ACHN (cell line): ENCODE measurements at regions not wholly inside any gene's neighbourhood (a gene's known extent, or its start where the extent isn't known, plus 50 kb on each side); places are given as distances from the start of the nearest gene placed in this dataset.

Source experiments
- DNase-seq: peaks from one replicate; pipeline ENCODE4 v3.0.0-alpha.2; 2015
- in situ Hi-C: cut with HindIII; loops from 2 replicates; pipeline ENCODE4 v1.10.0; 2017; ENCODE audit warnings: low sequenced_read_pairs, low pct_ligation_motif_present, low pct_unique_long_range_greater_than_20kb

GRCh38 chr3:5270666-5271371 lies 83.3 kb downstream of the EDEM1 start:
- no peak for DNase-seq
- in situ Hi-C loops, result no loop called here

GRCh38 chr3:5271372-5271683 lies 83.8 kb downstream of the EDEM1 start:
- DNase-seq, result no peak
- in situ Hi-C loops, result no loop called here

DNA sequence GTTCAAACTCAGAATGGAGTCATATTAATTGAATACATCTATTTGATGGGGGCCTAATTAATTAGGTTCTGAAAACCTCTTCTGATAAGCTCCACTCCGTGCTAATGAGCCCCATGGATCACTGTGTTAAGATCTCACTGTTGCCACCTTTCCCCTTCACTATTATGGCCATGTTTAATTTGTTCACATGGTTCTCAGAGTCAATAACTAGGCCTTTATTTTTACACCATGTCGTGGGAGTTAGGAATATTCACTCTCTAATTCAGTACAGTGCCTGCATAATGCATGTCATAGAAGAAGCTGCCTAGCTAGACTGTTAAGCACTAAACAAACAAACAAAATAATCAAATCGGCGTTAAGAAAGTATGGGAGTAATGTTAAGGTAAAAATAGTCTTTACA lies 84.9 kb downstream of the EDEM1 start:
- DNase-seq, result no peak
- in situ Hi-C loops, result no loop called here

GRCh38 chr3:5274091-5274490 lies 86.6 kb downstream of the EDEM1 start:
- DNase-seq, result no peak
- in situ Hi-C loops, result no loop called here

GRCh38 chr3:5275529-5275928 lies 88.0 kb downstream of the EDEM1 start:
- in situ Hi-C loops, result no loop called here
- DNase-seq, result no peak

- in situ Hi-C loops, result no loop called here
- no peak for DNase-seq
Measured at GRCh38 chr3:5276934-5277333, 89.4 kb downstream of the EDEM1 start.

- in situ Hi-C loops, result no loop called here
- no peak for DNase-seq
Measured at GRCh38 chr3:5277612-5278236, 90.2 kb downstream of the EDEM1 start.

DNA sequence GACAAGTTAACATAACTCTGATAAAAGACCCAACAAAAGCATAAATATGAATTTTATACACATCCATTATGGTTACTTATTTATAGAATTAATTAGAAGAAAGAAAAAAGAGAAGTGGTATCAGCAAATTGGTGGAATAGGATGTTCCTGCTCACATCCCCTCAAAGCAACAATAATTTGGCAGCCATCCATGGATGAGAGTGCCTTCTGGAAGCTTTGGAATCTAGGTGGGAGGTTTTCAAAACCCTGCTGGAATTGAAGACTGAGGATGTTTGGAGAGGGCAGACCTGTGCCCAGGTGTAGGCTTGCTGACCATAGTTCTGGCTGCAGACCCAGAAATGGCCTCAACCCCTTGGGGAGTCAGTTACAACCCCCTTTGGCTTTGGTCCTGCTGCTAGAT lies 91.2 kb downstream of the EDEM1 start:
- DNase-seq, result no peak
- in situ Hi-C loops, result no loop called here

GRCh38 chr3:5282703-5283102 lies 95.2 kb downstream of the EDEM1 start:
- no peak for DNase-seq
- in situ Hi-C loops, result no loop called here

DNA sequence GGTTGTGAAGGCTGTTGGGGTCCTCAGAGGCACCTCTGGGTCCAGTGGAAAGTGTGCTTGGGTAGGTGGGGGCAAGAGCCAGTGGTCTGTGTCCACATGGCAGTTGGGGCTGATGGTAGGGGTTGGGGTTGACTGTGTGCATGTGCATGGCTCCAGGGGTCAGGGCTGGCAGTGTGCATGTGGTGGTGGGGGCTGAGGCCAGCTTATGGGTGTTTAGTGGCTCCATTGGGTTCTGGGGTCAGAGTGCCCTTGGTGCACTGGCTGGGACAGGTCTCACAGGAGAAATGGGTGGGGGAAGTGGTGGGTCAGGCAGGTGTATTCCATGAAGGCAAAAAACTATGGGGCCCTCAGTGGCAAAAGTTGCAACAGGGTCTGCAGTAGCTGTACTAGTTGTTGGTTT lies 97.9 kb downstream of the EDEM1 start:
- DNase-seq, result no peak
- in situ Hi-C loops, result no loop called here

DNA sequence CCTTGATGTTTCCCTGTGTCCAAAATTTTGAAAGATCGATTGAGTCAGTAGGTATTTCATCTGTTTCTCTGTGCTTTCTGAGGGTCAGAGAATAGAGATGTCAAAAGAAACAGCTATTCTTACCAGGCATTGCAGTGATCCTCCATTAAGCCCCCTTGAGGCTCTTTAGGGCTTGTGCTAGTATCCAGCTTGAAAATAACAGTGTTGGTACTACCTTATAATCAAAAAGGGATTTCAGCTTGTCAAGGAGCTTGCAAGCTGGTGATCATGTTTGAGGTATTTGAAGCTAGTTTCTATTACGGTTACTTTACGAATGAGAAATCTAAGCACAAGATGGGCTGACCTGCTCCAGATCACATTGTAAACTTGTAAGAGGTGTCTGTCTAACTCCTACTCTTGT lies 103.4 kb downstream of the EDEM1 start:
- in situ Hi-C loops, result no loop called here
- DNase-seq, result no peak

DNA sequence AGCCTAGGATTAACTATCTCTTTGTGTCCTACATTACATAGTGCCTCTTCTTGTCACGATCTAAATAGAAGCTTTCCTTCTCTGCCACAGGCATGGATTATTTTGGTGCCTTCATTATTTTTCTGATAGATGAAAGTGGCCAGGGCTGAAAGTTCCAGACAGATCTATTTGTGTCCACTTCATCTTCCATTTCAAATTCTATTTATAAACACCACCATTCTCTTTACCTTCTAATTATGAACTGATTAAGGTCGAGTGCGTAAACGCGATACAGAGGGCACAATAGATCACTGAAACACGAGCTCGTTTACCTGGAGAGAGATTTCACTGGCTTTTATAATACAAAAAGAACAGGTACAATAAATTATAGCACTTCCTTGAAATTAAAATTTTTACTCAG lies 105.0 kb downstream of the EDEM1 start:
- in situ Hi-C loops, result no loop called here
- DNase-seq, result no peak

DNA sequence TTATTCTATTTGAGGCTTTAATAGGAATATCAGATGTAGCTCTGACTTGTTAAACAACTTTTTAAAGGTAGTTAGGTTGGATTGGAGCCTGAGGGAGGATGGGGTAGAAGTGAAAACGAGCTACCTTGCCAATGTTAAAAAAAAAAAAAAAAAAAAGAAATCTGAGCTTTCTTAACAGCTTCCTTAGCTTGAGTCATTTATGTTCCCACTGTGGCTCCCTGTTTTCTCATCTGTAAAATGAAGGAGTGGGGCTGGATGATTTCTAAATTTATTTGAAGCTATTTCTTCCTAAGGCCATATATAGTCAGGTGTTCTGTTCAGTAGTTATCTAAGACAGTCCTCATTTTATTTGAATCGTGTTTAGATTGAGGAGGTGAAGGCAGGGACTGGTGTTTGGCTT lies 105.7 kb downstream of the EDEM1 start:
- in situ Hi-C loops, result no loop called here
- DNase-seq, result no peak

GRCh38 chr3:5294356-5294755 lies 106.8 kb downstream of the EDEM1 start:
- no peak for DNase-seq
- in situ Hi-C loops, result no loop called here

- DNase-seq, result no peak
- in situ Hi-C loops, result no loop called here
Measured at GRCh38 chr3:5295191-5295690, 107.7 kb downstream of the EDEM1 start.

DNA sequence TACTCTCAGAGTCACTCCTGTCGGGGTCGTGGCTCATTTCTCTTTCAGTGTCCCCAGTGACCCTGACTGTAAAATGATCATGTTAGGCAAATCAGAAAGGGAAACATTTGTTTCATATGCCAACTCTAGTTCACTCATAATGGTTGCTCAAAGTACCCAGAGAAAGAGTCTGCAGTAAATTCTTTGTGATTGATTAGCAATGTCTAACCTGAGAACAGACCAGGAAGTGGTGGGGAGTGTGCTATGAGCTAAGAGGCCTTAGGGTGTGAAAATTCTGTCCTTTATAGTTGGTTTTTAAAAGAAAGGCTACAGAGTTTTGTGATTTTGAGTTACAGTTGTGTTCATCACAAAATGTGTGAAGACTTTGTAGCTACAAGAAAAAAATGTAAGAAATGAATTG lies 108.9 kb downstream of the EDEM1 start:
- no peak for DNase-seq
- in situ Hi-C loops, result no loop called here

- in situ Hi-C loops, result no loop called here
- DNase-seq, result no peak
Measured at GRCh38 chr3:5297895-5298294, 110.4 kb downstream of the EDEM1 start.

GRCh38 chr3:5298453-5298852 lies 110.9 kb downstream of the EDEM1 start:
- DNase-seq, result no peak
- in situ Hi-C loops, result no loop called here

DNA sequence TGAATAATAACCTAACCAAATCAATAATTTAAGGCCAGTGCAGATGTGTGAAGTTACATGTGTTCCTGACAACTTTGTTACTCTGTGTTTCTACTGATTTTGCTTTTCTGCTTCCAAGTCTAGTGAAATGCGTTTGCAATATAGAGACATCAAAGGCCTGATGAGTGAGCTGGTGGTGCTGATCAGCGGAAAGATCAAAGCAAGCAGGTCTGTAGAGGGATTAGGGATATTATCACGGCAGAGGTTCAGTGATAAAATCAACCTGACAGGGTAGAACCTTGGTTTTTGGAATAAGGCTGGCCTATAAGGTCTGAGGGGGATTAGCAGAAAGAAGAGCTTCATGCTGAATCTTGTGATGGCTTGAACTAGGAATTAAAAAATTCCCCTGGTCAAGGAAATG lies 111.7 kb downstream of the EDEM1 start:
- DNase-seq, result no peak
- in situ Hi-C loops, result no loop called here

DNA sequence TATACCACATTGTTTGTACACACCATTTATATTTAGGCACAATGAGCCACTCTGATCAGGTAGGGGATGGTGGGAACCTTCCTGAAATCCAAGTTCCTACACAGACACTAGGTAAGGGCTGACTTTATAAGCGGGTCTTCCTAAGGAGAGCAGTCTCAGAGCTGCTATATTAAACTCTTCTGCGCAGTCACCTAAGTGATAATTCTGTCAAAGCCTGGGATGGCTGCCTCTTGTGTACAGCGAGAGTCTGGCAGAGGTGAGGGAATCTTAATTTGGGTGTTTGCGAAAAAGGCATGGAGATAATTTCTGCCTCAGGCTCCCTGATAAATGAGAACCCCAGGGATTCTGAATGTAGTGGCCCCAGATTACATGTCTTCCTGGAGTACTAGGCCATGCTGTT lies 113.1 kb downstream of the EDEM1 start:
- in situ Hi-C loops, result no loop called here

More for the DNA sequence above, 113.1 kb downstream of the EDEM1 start:
- DNase-seq, result no peak
